ENCODE measurements at regions not wholly inside any gene's neighbourhood (a gene's known extent, or its start where the extent isn't known, plus 50 kb on each side); places are given as distances from the start of the nearest gene placed in this dataset.

DNA sequence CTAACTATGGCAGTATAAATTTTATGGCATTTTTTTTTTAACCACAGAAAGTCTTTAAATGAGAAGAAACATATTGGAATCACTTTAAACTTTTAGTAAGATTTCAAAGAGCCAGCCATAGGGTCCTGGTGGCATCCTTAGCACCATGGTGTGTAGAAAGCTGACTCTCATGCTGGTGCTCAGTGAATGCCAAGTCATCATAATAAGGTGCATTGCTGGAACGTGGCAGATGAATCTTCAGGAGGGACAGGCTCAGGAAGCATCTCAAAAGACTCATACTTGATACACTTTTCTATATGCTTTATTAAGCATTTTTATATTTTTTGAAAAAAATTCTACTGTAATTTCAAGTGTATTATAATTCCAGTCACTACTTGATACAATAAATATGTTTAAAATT lies 274.2 kb downstream of the ZIC4 start:
- H3K27ac Mint-ChIP-seq: no peak overlapping the region
- CTCF ChIA-PET: no interaction called here
- TF ChIP-seq, protein P1, sequence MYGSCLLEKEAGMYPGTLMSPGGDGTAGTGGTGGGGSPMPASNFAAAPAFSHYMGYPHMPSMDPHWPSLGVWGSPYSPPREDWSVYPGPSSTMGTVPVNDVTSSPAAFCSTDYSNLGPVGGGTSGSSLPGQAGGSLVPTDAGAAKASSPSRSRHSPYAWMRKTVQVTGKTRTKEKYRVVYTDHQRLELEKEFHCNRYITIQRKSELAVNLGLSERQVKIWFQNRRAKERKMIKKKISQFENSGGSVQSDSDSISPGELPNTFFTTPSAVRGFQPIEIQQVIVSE (CRISPR knock-in tag; IDR thresholded peaks at IDR 0.05; ENCODE audit: borderline replicate concordance): no peak
- no peak for TF ChIP-seq USF1 (CRISPR knock-in tag; IDR thresholded peaks at IDR 0.05)
- no peak for TF ChIP-seq ZNF396 (CRISPR knock-in tag; IDR thresholded peaks at IDR 0.05; ENCODE audit: borderline replicate concordance)
- no peak for TF ChIP-seq FOXJ3 (CRISPR knock-in tag; IDR thresholded peaks at IDR 0.05; ENCODE audit: borderline replicate concordance)
- no peak for TF ChIP-seq ZNF219 (CRISPR knock-in tag; IDR thresholded peaks at IDR 0.05; ENCODE audit: borderline replicate concordance)
- TF ChIP-seq SP1 (CRISPR knock-in tag; conservative IDR thresholded peaks at IDR 0.05): no peak
- no peak for TF ChIP-seq ZNF263 (CRISPR knock-in tag; IDR thresholded peaks at IDR 0.05; ENCODE audit: low read depth)
- no peak for TF ChIP-seq SMAD3 (CRISPR knock-in tag; IDR thresholded peaks at IDR 0.05; ENCODE audit: borderline replicate concordance)
- no peak for TF ChIP-seq PREB (CRISPR knock-in tag; IDR thresholded peaks at IDR 0.05; ENCODE audit: borderline replicate concordance)
- no peak for TF ChIP-seq NFYB (CRISPR knock-in tag; conservative IDR thresholded peaks at IDR 0.05; ENCODE audit: low read depth)
- peaks cover 27% of the 10 kb centered on the region for H3K36me3 Mint-ChIP-seq
- H3K4me1 Mint-ChIP-seq: no peaks in the 10 kb centered on the region
- no peak overlapping the region for H3K4me3 Mint-ChIP-seq
- POLR2A ChIA-PET: no interaction called here
- H3K27me3 Mint-ChIP-seq (ENCODE audit: low read depth): no peaks in the 10 kb centered on the region
- no peak for DNase-seq (ENCODE audit: low spot score)
- H3K9me3 Mint-ChIP-seq: peaks cover 51% of the 10 kb centered on the region
- ATAC-seq: no peak

- Mint-ChIP-seq H3K9me3 (peaks cover 44% of the 10 kb centered on the region), H3K36me3 (peaks cover 23% of the 10 kb centered on the region), H3K27ac (no peak overlapping the region), H3K4me3 (no peak overlapping the region), H3K4me1 (no peaks in the 10 kb centered on the region), H3K27me3 (ENCODE audit: low read depth) (no peaks in the 10 kb centered on the region)
- no peak for DNase-seq (ENCODE audit: low spot score)
- ChIA-PET POLR2A (no interaction called here), CTCF (no interaction called here)
- TF ChIP-seq GTF2I (CRISPR knock-in tag; conservative IDR thresholded peaks at IDR 0.05): no peak
- ATAC-seq: no peak
These were observed 275.9 kb downstream of the ZIC4 start for GRCh38 chr3:147130461-147130860.

- H3K9me3 Mint-ChIP-seq: peaks cover 39% of the 10 kb centered on the region
- H3K27me3 Mint-ChIP-seq (ENCODE audit: low read depth): no peaks in the 10 kb centered on the region
- no peak overlapping the region for H3K4me3 Mint-ChIP-seq
- DNase-seq (ENCODE audit: low spot score) (no peak), ATAC-seq (no peak)
- TF ChIP-seq ZNF396 (CRISPR knock-in tag; IDR thresholded peaks at IDR 0.05; ENCODE audit: borderline replicate concordance): no peak
- no peak for TF ChIP-seq SP1 (CRISPR knock-in tag; conservative IDR thresholded peaks at IDR 0.05)
- no peak for TF ChIP-seq EMX1 (CRISPR knock-in tag; IDR thresholded peaks at IDR 0.05)
- no peak for TF ChIP-seq ZNF219 (CRISPR knock-in tag; IDR thresholded peaks at IDR 0.05; ENCODE audit: borderline replicate concordance)
- TF ChIP-seq TEAD1 (CRISPR knock-in tag; IDR thresholded peaks at IDR 0.05): no peak
- no peaks in the 10 kb centered on the region for H3K4me1 Mint-ChIP-seq
- no peak overlapping the region for H3K27ac Mint-ChIP-seq
- H3K36me3 Mint-ChIP-seq: peaks cover 21% of the 10 kb centered on the region
- CTCF ChIA-PET: interaction anchor here (1.3 kb wide), 1 partner anchor 164 kb away, joined by 3 read pairs; no protein-coding TSS in a partner anchor
- POLR2A ChIA-PET: no interaction called here
These were observed 276.7 kb downstream of the ZIC4 start for GRCh38 chr3:147129665-147130064.

- Mint-ChIP-seq H3K36me3 (no peaks in the 10 kb centered on the region), H3K9me3 (peaks cover 3% of the 10 kb centered on the region), H3K4me1 (no peaks in the 10 kb centered on the region), H3K27ac (no peak overlapping the region), H3K4me3 (no peak overlapping the region), H3K27me3 (ENCODE audit: low read depth) (no peaks in the 10 kb centered on the region)
- ChIA-PET CTCF (no interaction called here), POLR2A (no interaction called here)
- DNase-seq (ENCODE audit: low spot score) (no peak), ATAC-seq (no peak)
- TF ChIP-seq ZNF219 (CRISPR knock-in tag; IDR thresholded peaks at IDR 0.05; ENCODE audit: borderline replicate concordance) (no peak), NR1H2 (CRISPR knock-in tag; IDR thresholded peaks at IDR 0.05) (no peak), HMGXB4 (CRISPR knock-in tag; IDR thresholded peaks at IDR 0.05) (no peak), CREB1 (CRISPR knock-in tag; IDR thresholded peaks at IDR 0.05) (no peak), TP53 (CRISPR knock-in tag; IDR thresholded peaks at IDR 0.05) (no peak)
These were observed 284.0 kb downstream of the ZIC4 start for GRCh38 chr3:147122350-147122749.

All from WTC11 (cell line).